Transverse colon (tissue), 4 donors: ENCODE measurements at regions not wholly inside any gene's neighbourhood (a gene's known extent, or its start where the extent isn't known, plus 50 kb on each side); places are given as distances from the start of the nearest gene placed in this dataset.

Experiments
- EP300 ChIP-seq: sonication (generic); formaldehyde crosslinking; IDR thresholded peaks from one replicate; pipeline ENCODE4 v1.6.1; 2017; ENCODE audit warnings: antibody characterized with exemption, low read depth
- POLR2A ChIP-seq: fragments of 450-650 bp; IDR thresholded peaks from one replicate; pipeline ENCODE4 v1.6.1; 2016; ENCODE audit warnings: antibody characterized with exemption, mild to moderate bottlenecking, moderate library complexity
- POLR2AphosphoS5 ChIP-seq, 3 donors: sonication (generic); formaldehyde crosslinking; IDR thresholded peaks; one replicate each; pipeline ENCODE4 v1.6.1; 2016; ENCODE audit warnings: antibody characterized with exemption in 3 of 3
- TF ChIP-seq, protein P1 (sequence below), 5 experiments: fragments of 200-600 bp in 3 of 5; fragments of 450-650 bp in 2 of 5; sonication (generic) in 3 of 5; IDR thresholded peaks; 1 replicate in 2 of 5; 2 replicates in 3 of 5; pipeline ENCODE4 v1.5.1; 2016 to 2017; ENCODE audit warnings: antibody characterized with exemption in 5 of 5, inconsistent platforms in 3 of 5, mild to moderate bottlenecking in 2 of 5, moderate library complexity in 1 of 5

DNA sequence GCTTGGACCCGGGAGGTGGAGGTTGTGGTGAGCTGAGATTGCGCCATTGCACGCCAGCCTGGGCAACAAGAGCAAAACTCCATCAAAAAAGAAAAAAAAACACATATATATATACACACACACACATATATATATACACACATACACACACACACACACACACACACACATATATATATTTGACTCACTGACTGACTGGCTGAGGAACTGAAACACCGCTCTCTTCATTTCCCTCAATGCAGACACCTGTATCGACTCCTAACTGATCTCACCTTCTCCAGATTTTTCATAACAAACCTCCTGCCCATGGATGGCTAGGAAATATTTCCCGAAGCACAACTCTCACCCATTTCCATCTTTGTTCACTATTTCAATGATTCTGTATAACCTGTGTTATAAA lies 140.7 kb upstream of the ANO3 start:
- TF ChIP-seq POLR2A (no peak), EP300 (no peak), POLR2AphosphoS5 (IDR thresholded peaks at IDR 0.05) (no peak)
- TF ChIP-seq, protein P1, sequence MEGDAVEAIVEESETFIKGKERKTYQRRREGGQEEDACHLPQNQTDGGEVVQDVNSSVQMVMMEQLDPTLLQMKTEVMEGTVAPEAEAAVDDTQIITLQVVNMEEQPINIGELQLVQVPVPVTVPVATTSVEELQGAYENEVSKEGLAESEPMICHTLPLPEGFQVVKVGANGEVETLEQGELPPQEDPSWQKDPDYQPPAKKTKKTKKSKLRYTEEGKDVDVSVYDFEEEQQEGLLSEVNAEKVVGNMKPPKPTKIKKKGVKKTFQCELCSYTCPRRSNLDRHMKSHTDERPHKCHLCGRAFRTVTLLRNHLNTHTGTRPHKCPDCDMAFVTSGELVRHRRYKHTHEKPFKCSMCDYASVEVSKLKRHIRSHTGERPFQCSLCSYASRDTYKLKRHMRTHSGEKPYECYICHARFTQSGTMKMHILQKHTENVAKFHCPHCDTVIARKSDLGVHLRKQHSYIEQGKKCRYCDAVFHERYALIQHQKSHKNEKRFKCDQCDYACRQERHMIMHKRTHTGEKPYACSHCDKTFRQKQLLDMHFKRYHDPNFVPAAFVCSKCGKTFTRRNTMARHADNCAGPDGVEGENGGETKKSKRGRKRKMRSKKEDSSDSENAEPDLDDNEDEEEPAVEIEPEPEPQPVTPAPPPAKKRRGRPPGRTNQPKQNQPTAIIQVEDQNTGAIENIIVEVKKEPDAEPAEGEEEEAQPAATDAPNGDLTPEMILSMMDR (IDR thresholded peaks at IDR 0.05): no peak
